H9 (cell line): ENCODE measurements at regions not wholly inside any gene's neighbourhood (a gene's known extent, or its start where the extent isn't known, plus 50 kb on each side); places are given as distances from the start of the nearest gene placed in this dataset.

Experiments used
- DNase-seq: peaks from one replicate; pipeline ENCODE4 v3.0.0-alpha.2; 2017
- H2AFZ ChIP-seq: one replicate; pipeline ENCODE4 v1.6.1; 2013; ENCODE audit warnings: mild to moderate bottlenecking, low read length, control low read depth, moderate library complexity
- H2AK5ac ChIP-seq: 2 replicates; pipeline ENCODE4 v1.6.1; 2013; ENCODE audit warnings: low read length, control low read depth, mixed read lengths; ENCODE audit not compliant: insufficient read length
- H2BK120ac ChIP-seq: one replicate; pipeline ENCODE4 v1.6.1; 2013; ENCODE audit warnings: low read depth, mild to moderate bottlenecking, low read length, control low read depth, inconsistent platforms; ENCODE audit not compliant: poor library complexity, severe bottlenecking
- H2BK12ac ChIP-seq: 2 replicates; pipeline ENCODE4 v1.6.1; 2013; ENCODE audit warnings: low read length, control low read depth, mixed read lengths, low read depth; ENCODE audit not compliant: insufficient read length
- H2BK15ac ChIP-seq: 2 replicates; pipeline ENCODE4 v1.6.1; 2013; ENCODE audit warnings: low read depth, low read length, control low read depth
- H2BK20ac ChIP-seq: one replicate; pipeline ENCODE4 v1.6.1; 2013; ENCODE audit warnings: low read depth, mild to moderate bottlenecking, low read length, control low read depth, inconsistent platforms; ENCODE audit not compliant: poor library complexity, severe bottlenecking
- H2BK5ac ChIP-seq: 2 replicates; pipeline ENCODE4 v1.6.1; 2013; ENCODE audit warnings: low read length, control low read depth, mixed read lengths; ENCODE audit not compliant: insufficient read length
- H3K14ac ChIP-seq: 2 replicates; pipeline ENCODE4 v1.6.1; 2013; ENCODE audit warnings: low read length, control low read depth; ENCODE audit not compliant: insufficient read depth
- H3K18ac ChIP-seq: 2 replicates; pipeline ENCODE4 v1.6.1; 2013; ENCODE audit warnings: low read depth, mild to moderate bottlenecking, mixed read lengths, low read length, control low read depth; ENCODE audit not compliant: insufficient read length
- H3K23ac ChIP-seq: 2 replicates; pipeline ENCODE4 v1.6.1; 2013; ENCODE audit warnings: low read length, control low read depth, mixed read lengths, low read depth; ENCODE audit not compliant: insufficient read length
- H3K23me2 ChIP-seq: 2 replicates; pipeline ENCODE4 v1.6.1; 2013; ENCODE audit warnings: low read depth, mild to moderate bottlenecking, mixed read lengths, low read length, control low read depth; ENCODE audit not compliant: insufficient read length, poor library complexity, severe bottlenecking
- H3K27ac ChIP-seq: 2 replicates; pipeline ENCODE4 v1.5.1; 2013; ENCODE audit warnings: low read length, control low read depth, mixed read lengths, low read depth; ENCODE audit not compliant: insufficient read length
- H3K27me3 ChIP-seq: 2 replicates; pipeline ENCODE4 v1.6.1; 2013; ENCODE audit warnings: low read length, control low read depth, inconsistent platforms; ENCODE audit not compliant: insufficient read depth
- H3K4ac ChIP-seq: 2 replicates; pipeline ENCODE4 v1.6.1; 2013; ENCODE audit warnings: low read depth, mild to moderate bottlenecking, control low read depth, inconsistent platforms, low read length, moderate library complexity
- H3K4me1 ChIP-seq: 2 replicates; pipeline ENCODE4 v1.6.1; 2013; ENCODE audit warnings: low read length, control low read depth, inconsistent platforms; ENCODE audit not compliant: insufficient read depth
- H3K4me2 ChIP-seq: 2 replicates; pipeline ENCODE4 v1.6.1; 2013; ENCODE audit warnings: low read length, control low read depth, mixed read lengths; ENCODE audit not compliant: insufficient read length, insufficient read depth
- H3K56ac ChIP-seq: 2 replicates; pipeline ENCODE4 v1.6.1; 2013; ENCODE audit warnings: low read depth, mild to moderate bottlenecking, mixed read lengths, low read length, control low read depth; ENCODE audit not compliant: insufficient read length
- H3K79me1 ChIP-seq: 2 replicates; pipeline ENCODE4 v1.6.1; 2013; ENCODE audit warnings: low read depth, mild to moderate bottlenecking, moderate library complexity, low read length, control low read depth, inconsistent platforms; ENCODE audit not compliant: insufficient read depth, poor library complexity, severe bottlenecking
- H3K79me2 ChIP-seq: 2 replicates; pipeline ENCODE4 v1.6.1; 2013; ENCODE audit warnings: low read length, control low read depth, inconsistent platforms; ENCODE audit not compliant: insufficient read depth
- H3K9ac ChIP-seq: 2 replicates; pipeline ENCODE4 v1.6.1; 2013; ENCODE audit warnings: low read length, control low read depth, mixed read lengths; ENCODE audit not compliant: insufficient read length; ENCODE audit errors: extremely low read depth
- H3K9me3 ChIP-seq: one replicate; pipeline ENCODE4 v1.6.1; 2013; ENCODE audit warnings: low read depth, low read length, inconsistent platforms; ENCODE audit not compliant: control insufficient read depth
- H3T11ph ChIP-seq: one replicate; pipeline ENCODE4 v1.6.1; 2013; ENCODE audit warnings: mild to moderate bottlenecking, low read length, control low read depth, inconsistent platforms
- H4K20me1 ChIP-seq: one replicate; pipeline ENCODE4 v1.6.1; 2013; ENCODE audit not compliant: control insufficient read depth, insufficient read length, insufficient read depth
- H4K5ac ChIP-seq: 2 replicates; pipeline ENCODE4 v1.6.1; 2013; ENCODE audit warnings: low read depth, mild to moderate bottlenecking, mixed read lengths, low read length, control low read depth; ENCODE audit not compliant: insufficient read length
- H4K8ac ChIP-seq: replicated peaks from 2 replicates; pipeline ENCODE4 v1.6.1; 2013; ENCODE audit warnings: low read length, control low read depth, mixed read lengths, low read depth; ENCODE audit not compliant: insufficient read length
- H4K91ac ChIP-seq: 2 replicates; pipeline ENCODE4 v1.6.1; 2013; ENCODE audit warnings: low read depth, mild to moderate bottlenecking, moderate library complexity, mixed read lengths, low read length, control low read depth; ENCODE audit not compliant: insufficient read length
- H3K27ac Mint-ChIP-seq, 3 experiments: 2 replicates in 2 of 3; 3 replicates in 1 of 3; pipeline ENCODE4 v1.8.0; 2020 to 2021; ENCODE audit warnings: mixed read lengths in 3 of 3, mild to moderate bottlenecking in 1 of 3, moderate library complexity in 1 of 3
- H3K27me3 Mint-ChIP-seq: 2 replicates; pipeline ENCODE4 v1.8.0; 2021; ENCODE audit warnings: low read depth, mild to moderate bottlenecking, moderate library complexity, mixed read lengths
- H3K36me3 Mint-ChIP-seq, 3 experiments: 2 replicates in 2 of 3; 3 replicates in 1 of 3; pipeline ENCODE4 v1.8.0; 2020 to 2021; ENCODE audit warnings: low read depth in 3 of 3, mixed read lengths in 3 of 3; ENCODE audit not compliant: insufficient read depth in 1 of 3
- H3K4me1 Mint-ChIP-seq, 2 experiments: 2 replicates each; pipeline ENCODE4 v1.8.0; 2020; ENCODE audit warnings: mixed read lengths in 2 of 2
- H3K4me3 Mint-ChIP-seq, 2 experiments: 2 replicates in 1 of 2; 3 replicates in 1 of 2; pipeline ENCODE4 v1.8.0; 2020 to 2021; ENCODE audit warnings: mild to moderate bottlenecking in 2 of 2, mixed read lengths in 2 of 2, moderate library complexity in 1 of 2
- H3K9me3 Mint-ChIP-seq, 2 experiments: 2 replicates in 1 of 2; 3 replicates in 1 of 2; pipeline ENCODE4 v1.8.0; 2020; ENCODE audit warnings: mild to moderate bottlenecking in 2 of 2, mixed read lengths in 2 of 2, moderate library complexity in 1 of 2
- WGBS: extraction: QIAGEN DNeasy Blood & Tissue Kit; methylation state at CpG from one replicate; pipeline ENCODE4 v1.1.7; 2013; ENCODE audit warnings: missing lambda C conversion rate, low lambda C conversion rate, mixed read lengths; ENCODE audit not compliant: insufficient read length; ENCODE audit errors: extremely low coverage; 5-methylcytosine and 5-hydroxymethylcytosine counted together
- TF ChIP-seq, protein P1 (sequence below): fragments of 200-600 bp; sonication (generic); conservative IDR thresholded peaks from 3 replicates; pipeline ENCODE4 v1.8.0; 2021; ENCODE audit warnings: antibody characterized with exemption, mild to moderate bottlenecking

DNA sequence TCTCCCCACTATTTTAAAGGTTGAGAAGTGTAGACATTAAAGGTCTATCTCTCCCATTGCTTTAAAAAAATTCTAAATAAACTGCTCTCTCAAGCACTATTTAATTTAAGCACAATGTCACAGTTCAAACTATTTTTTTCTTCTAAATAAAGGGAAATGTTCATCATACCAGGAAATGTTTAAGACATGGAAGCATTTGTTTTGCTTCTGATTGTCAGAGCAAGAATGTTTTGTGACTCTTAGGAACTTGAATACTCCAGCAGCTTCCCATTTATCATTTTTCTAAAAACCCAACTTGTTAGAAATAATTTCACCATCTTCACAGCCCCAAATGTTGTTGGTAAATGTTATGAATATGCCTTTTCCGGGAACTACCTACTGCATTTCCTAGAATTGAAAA is 121.8 kb upstream of the NTF3 start:
- no peak overlapping the region for H3K4me3 Mint-ChIP-seq
- Histone ChIP-seq H3K23me2 (no peaks in the 10 kb centered on the region), H2AFZ (no peak overlapping the region), H2BK120ac (no peak overlapping the region), H2BK20ac (no peak overlapping the region), H4K8ac (no peak overlapping the region), H3K23ac (no peak overlapping the region), H4K5ac (no peak overlapping the region), H3K9ac (no peak overlapping the region), H3K9me3 (no peaks in the 10 kb centered on the region), H3K4me2 (no peak overlapping the region), H3K4ac (no peak overlapping the region), H3K27me3 (no peaks in the 10 kb centered on the region), H2BK15ac (no peak overlapping the region), H3K18ac (no peak overlapping the region), H3K79me2 (no peaks in the 10 kb centered on the region), H2BK12ac (no peak overlapping the region), H3K27ac (no peak overlapping the region), H4K20me1 (no peaks in the 10 kb centered on the region), H3K4me1 (no peaks in the 10 kb centered on the region), H2AK5ac (no peak overlapping the region), H3K56ac (no peak overlapping the region), H2BK5ac (no peak overlapping the region), H3K79me1 (no peaks in the 10 kb centered on the region), H4K91ac (no peak overlapping the region), H3T11ph (no peak overlapping the region), H3K14ac (no peak overlapping the region)
- H3K27me3 Mint-ChIP-seq = peaks cover 6% of the 10 kb centered on the region
- WGBS = no CpG with 5 or more reads among the region's 1 CpG
- H3K36me3 Mint-ChIP-seq = peaks cover 0 to 12% (median 8%) of the 10 kb centered on the region in 3 experiments; a peak in 4 of 7 replicates
- peaks cover 11 to 16% of the 10 kb centered on the region in 2 experiments; a peak in 4 of 5 replicates for H3K9me3 Mint-ChIP-seq
- TF ChIP-seq, protein P1, sequence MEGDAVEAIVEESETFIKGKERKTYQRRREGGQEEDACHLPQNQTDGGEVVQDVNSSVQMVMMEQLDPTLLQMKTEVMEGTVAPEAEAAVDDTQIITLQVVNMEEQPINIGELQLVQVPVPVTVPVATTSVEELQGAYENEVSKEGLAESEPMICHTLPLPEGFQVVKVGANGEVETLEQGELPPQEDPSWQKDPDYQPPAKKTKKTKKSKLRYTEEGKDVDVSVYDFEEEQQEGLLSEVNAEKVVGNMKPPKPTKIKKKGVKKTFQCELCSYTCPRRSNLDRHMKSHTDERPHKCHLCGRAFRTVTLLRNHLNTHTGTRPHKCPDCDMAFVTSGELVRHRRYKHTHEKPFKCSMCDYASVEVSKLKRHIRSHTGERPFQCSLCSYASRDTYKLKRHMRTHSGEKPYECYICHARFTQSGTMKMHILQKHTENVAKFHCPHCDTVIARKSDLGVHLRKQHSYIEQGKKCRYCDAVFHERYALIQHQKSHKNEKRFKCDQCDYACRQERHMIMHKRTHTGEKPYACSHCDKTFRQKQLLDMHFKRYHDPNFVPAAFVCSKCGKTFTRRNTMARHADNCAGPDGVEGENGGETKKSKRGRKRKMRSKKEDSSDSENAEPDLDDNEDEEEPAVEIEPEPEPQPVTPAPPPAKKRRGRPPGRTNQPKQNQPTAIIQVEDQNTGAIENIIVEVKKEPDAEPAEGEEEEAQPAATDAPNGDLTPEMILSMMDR = no peak
- H3K27ac Mint-ChIP-seq = no peak overlapping the region
- DNase-seq = no peak
- H3K4me1 Mint-ChIP-seq = peaks cover 0 to 2% of the 10 kb centered on the region in 2 experiments; a peak in 1 of 4 replicates
